ENCODE measurements at regions not wholly inside any gene's neighbourhood (a gene's known extent, or its start where the extent isn't known, plus 50 kb on each side); places are given as distances from the start of the nearest gene placed in this dataset.

- TF ChIP-seq CTCF (IDR thresholded peaks at IDR 0.05) (no peak), POLR2AphosphoS5 (IDR thresholded peaks at IDR 0.05) (no peak), POLR2A (IDR thresholded peaks at IDR 0.05) (no peak)
These were observed 261.2 kb downstream of the PPP1R3A start for GRCh38 chr7:113657603-113658002.
